ENCODE measurements at regions not wholly inside any gene's neighbourhood (a gene's known extent, or its start where the extent isn't known, plus 50 kb on each side); places are given as distances from the start of the nearest gene placed in this dataset.

DNA sequence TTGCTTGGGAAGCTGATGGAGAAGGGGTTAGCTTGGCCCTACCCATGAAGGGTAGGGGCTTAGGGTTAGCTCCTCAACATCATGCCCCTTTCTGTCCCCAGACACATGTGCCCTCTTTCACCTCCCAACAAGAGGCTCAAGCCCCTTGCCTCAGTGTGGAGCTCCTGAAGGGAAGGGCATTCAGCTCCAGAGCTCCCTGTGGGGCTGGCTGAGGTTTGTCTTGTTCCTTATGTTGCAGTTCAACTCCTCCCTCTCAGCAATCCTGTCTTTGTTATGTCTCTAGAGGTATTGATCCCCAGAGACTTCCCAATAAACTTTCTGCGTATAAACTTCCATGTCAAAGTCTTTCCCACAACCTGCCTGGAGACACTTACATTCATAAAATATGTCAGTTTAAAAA lies 252.2 kb upstream of the SP4 start:
- H3K4me3 ChIP-seq (ENCODE audit: low read depth, low read length): no peak overlapping the region
- TF ChIP-seq, protein P1, sequence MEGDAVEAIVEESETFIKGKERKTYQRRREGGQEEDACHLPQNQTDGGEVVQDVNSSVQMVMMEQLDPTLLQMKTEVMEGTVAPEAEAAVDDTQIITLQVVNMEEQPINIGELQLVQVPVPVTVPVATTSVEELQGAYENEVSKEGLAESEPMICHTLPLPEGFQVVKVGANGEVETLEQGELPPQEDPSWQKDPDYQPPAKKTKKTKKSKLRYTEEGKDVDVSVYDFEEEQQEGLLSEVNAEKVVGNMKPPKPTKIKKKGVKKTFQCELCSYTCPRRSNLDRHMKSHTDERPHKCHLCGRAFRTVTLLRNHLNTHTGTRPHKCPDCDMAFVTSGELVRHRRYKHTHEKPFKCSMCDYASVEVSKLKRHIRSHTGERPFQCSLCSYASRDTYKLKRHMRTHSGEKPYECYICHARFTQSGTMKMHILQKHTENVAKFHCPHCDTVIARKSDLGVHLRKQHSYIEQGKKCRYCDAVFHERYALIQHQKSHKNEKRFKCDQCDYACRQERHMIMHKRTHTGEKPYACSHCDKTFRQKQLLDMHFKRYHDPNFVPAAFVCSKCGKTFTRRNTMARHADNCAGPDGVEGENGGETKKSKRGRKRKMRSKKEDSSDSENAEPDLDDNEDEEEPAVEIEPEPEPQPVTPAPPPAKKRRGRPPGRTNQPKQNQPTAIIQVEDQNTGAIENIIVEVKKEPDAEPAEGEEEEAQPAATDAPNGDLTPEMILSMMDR (IDR thresholded peaks at IDR 0.05; ENCODE audit: borderline replicate concordance, insufficient read depth, low read depth, low read length): no peak

DNA sequence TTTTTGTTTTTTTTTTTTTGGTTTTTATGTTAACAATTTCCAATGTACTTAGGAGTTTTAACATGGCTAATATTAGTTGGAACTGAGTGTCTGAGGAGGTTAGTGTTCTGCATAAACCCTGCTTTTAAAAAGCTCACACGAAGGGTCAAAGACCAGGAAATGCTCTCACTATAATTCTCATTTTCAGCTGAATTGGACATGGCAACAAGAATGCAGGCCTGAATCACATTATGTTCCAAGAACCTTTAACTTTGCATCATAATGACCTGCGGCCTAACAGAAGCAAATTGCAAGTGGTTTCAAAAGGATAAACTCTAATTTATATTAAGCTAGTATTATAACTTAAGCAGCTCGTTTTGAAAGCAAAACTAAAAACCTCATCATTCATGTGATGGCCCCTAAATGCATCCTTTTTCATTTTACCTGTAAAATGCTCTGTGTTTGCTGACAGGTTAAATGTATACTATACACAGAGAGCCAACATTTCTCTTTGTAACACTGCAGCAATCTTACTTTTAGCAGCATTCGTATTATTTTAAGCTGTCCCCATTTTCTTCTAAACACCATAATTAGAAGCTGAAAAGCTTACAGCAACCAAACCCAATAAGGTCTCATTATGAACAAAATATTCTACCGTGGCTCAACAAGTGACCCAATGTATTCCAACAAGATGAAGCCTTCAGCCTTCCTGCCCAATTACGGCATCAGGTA lies 242.8 kb upstream of the SP4 start:
- H3K4me3 ChIP-seq (ENCODE audit: low read depth, low read length): no peak overlapping the region
- TF ChIP-seq, protein P1 (IDR thresholded peaks at IDR 0.05; ENCODE audit: borderline replicate concordance, insufficient read depth, low read depth, low read length): no peak

DNA sequence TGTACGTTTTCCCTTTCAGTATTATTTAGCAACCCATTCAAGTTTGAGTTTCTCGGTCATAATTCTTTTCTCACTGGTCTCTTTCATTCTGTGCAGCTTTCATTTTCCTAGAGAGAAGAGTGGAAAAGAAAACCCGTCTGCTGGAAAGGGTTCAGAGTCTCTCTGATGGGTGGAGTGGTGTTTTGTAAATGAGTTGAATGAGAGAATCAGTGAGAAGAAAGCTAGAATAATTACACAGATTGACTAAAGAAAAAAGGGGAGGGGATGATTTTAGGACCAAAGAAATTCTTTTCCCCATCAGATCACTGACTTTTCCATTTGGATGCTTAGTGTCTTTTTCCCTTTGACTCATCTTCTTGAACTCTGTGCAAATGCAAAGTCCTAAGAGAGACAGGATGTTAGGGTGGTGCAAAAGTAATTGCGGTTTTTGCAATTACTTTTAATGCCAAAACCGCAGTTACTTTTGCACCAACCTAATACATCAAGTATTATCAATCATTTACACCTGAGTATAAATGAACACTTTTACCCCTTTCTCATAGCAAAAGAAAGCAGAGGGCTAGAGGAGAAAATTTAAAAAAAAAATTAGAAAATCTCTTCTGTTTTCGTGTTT lies 242.1 kb upstream of the SP4 start:
- H3K4me3 ChIP-seq (ENCODE audit: low read depth, low read length): no peak overlapping the region
- TF ChIP-seq, protein P1 (IDR thresholded peaks at IDR 0.05; ENCODE audit: borderline replicate concordance, insufficient read depth, low read depth, low read length): no peak

DNA sequence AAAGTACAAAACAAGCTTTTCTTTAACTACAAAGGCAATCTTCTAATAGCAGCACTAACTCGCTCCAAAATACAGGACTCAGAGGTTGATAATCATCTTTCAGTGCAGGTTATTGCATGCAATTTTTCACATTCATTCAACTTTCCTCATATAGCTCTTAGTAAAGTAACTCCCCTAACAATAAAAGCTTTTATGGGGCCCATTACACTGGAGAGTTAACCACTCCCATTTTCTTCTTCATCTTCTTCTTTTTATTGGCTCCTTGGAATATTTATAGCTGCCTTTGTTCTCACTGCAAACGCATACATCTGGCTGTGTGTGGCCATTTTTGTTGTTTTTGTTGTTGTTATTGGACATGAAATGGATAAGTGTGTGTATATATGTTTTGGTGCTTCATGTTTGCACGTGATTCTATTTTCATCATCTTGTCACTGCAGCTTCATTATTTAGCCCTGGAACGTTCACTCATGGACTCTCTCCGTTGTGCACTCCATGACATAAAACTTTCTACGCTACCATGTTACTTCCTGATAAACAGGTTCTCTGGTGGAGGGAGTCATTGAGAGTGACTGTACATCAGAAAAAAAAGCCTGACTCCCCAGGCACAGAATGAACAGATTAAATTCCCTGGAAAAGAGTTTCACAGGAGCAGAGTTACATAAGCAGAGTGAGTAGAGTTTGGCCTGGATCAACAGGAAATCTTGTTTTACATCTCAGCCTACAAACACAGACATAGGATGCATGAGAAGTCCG lies 236.4 kb upstream of the SP4 start:
- TF ChIP-seq, protein P1 (IDR thresholded peaks at IDR 0.05; ENCODE audit: borderline replicate concordance, insufficient read depth, low read depth, low read length): no peak
- no peak overlapping the region for H3K4me3 ChIP-seq (ENCODE audit: low read depth, low read length)

DNA sequence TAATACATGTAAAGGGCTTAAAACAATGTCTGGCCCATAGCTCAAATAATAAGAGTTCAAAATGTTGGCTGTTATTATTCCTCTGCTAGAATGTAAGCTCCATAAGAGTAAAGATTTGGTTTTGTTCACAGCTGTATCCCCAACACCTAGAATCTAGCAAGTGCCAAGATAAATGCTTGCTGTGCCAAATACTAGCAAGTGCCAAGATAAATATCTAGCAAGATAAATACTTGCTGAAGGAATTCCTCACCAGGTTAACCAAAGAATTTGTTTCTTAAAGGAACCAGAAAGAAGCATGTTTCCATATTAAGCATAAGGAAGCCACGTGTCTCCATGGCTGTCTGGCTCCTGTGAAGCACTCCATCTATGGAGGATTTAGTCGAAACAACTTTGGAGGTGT lies 235.2 kb upstream of the SP4 start:
- TF ChIP-seq, protein P1 (IDR thresholded peaks at IDR 0.05; ENCODE audit: borderline replicate concordance, insufficient read depth, low read depth, low read length): no peak
- H3K4me3 ChIP-seq (ENCODE audit: low read depth, low read length): no peak overlapping the region

DNA sequence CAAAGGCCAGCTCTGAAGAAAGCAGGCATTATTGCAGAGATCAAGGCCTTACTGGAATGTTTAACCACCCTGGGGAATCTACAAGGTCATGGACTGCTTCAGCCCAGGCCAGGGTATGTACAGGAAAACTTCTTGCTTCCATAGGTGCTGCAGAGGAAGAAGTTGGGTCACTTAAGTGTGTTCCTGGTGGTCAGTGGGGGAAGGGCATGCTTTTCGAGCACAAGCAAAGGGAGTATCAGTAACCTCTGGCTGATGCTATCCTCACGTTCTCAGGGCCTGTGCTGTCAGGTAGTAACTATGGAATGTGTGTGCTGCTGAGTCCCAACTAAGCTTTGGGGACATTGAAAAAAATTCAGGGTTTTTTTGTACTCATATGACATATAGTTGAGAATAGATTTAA lies 234.0 kb upstream of the SP4 start:
- no peak overlapping the region for H3K4me3 ChIP-seq (ENCODE audit: low read depth, low read length)
- TF ChIP-seq, protein P1 (IDR thresholded peaks at IDR 0.05; ENCODE audit: borderline replicate concordance, insufficient read depth, low read depth, low read length): no peak
